Mesothelial cell of epicardium (in vitro differentiated cells): ENCODE measurements at regions not wholly inside any gene's neighbourhood (a gene's known extent, or its start where the extent isn't known, plus 50 kb on each side); places are given as distances from the start of the nearest gene placed in this dataset.

Source experiments
- DNase-seq, 2 experiments: peaks; one replicate each; pipeline ENCODE4 v3.0.0; 2021; ENCODE audit warnings: low spot score in 2 of 2; ENCODE audit not compliant: unreplicated experiment in 2 of 2
- H3K27ac Mint-ChIP-seq: 2 replicates; pipeline ENCODE4 v1.8.0; 2021; ENCODE audit warnings: mixed read lengths
- H3K27me3 Mint-ChIP-seq: 2 replicates; pipeline ENCODE4 v1.8.0; 2021; ENCODE audit warnings: low read depth, mixed read lengths
- H3K36me3 Mint-ChIP-seq: 2 replicates; pipeline ENCODE4 v1.8.0; 2021; ENCODE audit warnings: mixed read lengths
- H3K4me1 Mint-ChIP-seq: 2 replicates; pipeline ENCODE4 v1.8.0; 2021; ENCODE audit warnings: mixed read lengths
- H3K4me3 Mint-ChIP-seq: 2 replicates; pipeline ENCODE4 v1.8.0; 2021; ENCODE audit warnings: mild to moderate bottlenecking, moderate library complexity, mixed read lengths
- H3K9me3 Mint-ChIP-seq: 2 replicates; pipeline ENCODE4 v1.8.0; 2021; ENCODE audit warnings: mixed read lengths
- TF ChIP-seq, protein P1 (sequence below): fragments of 200-600 bp; sonication (generic); IDR thresholded peaks from one replicate; pipeline ENCODE4 v1.5.0; 2021; ENCODE audit warnings: antibody characterized with exemption; ENCODE audit not compliant: unreplicated experiment

DNA sequence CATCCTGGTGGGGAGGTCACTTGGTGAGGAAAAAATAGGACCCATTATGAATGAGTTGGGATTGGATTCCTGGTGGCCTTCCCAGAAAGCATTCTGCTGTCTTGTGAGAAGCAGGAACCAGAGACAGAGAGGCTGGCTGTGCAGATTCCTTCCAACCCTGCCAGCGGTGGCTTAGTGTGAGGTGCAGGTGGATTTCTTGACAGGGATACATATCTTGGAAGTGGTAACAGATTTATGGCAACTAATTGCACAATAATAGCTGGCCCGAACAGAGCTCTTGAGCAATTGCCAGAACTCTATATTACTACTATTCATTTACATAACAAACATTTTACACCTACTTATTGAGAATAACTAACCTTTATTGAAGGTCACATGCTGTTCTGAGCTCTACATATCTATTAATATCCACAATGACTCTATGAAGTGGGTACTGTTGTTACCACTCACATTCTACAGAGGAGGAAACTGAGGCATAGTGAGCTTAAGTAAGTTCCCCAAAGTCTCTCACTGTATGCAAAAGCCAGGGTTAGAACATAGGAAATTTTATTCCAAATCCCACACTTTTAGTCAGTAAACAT is 173.9 kb upstream of the SERP2 start:
- TF ChIP-seq, protein P1, sequence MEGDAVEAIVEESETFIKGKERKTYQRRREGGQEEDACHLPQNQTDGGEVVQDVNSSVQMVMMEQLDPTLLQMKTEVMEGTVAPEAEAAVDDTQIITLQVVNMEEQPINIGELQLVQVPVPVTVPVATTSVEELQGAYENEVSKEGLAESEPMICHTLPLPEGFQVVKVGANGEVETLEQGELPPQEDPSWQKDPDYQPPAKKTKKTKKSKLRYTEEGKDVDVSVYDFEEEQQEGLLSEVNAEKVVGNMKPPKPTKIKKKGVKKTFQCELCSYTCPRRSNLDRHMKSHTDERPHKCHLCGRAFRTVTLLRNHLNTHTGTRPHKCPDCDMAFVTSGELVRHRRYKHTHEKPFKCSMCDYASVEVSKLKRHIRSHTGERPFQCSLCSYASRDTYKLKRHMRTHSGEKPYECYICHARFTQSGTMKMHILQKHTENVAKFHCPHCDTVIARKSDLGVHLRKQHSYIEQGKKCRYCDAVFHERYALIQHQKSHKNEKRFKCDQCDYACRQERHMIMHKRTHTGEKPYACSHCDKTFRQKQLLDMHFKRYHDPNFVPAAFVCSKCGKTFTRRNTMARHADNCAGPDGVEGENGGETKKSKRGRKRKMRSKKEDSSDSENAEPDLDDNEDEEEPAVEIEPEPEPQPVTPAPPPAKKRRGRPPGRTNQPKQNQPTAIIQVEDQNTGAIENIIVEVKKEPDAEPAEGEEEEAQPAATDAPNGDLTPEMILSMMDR: no peak
- Mint-ChIP-seq H3K36me3 (no peaks in the 10 kb centered on the region), H3K27ac (no peak overlapping the region), H3K4me3 (no peak overlapping the region), H3K9me3 (peaks cover 4% of the 10 kb centered on the region), H3K27me3 (peaks cover 13% of the 10 kb centered on the region), H3K4me1 (peaks cover 8% of the 10 kb centered on the region)
- no peak for DNase-seq

DNA sequence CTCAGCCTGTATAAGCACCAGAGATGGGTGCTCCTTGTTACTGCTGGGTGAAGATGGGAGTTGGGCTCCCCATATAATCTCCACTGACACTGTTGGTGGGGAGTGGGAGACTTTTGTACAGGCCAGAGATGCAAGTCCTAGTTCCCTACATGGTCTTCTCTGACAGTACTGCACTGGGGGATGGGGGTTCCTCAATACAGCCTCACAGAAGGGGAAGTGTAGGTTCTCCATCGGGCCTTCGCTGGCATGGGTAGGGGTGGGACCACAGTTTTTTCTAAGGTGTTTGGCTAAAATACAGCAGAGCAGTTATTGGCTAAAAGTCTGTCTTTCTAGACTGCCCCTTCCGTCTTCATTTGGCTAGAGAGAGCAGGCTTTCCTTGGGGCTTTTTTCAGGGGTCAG is 167.2 kb upstream of the SERP2 start:
- Mint-ChIP-seq H3K27ac (no peak overlapping the region), H3K4me1 (no peaks in the 10 kb centered on the region), H3K36me3 (no peaks in the 10 kb centered on the region), H3K9me3 (peaks cover 21% of the 10 kb centered on the region), H3K4me3 (no peak overlapping the region), H3K27me3 (peaks cover 2% of the 10 kb centered on the region)
- no peak for DNase-seq
- TF ChIP-seq, protein P1: no peak

DNA sequence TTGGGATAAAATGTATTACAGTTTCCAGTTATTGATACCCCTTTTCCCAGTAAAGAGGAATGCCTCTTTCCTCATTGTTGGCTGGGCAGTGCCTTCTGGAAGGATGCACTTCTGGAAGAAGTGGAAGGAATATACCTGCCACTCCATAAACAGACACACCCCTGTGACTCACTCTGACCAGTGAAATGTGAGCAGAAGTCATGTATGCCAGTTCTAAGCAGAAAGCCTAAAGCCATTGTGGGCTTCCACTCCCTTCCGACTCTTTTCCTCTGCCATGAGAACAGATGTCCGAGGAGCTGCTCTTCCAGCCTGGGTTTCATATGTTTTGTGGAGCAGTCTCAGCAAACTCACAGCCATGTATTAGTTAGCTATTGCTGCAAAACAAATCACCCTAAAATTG is 166.1 kb upstream of the SERP2 start:
- Mint-ChIP-seq H3K9me3 (peaks cover 21% of the 10 kb centered on the region), H3K4me3 (no peak overlapping the region), H3K36me3 (no peaks in the 10 kb centered on the region), H3K27me3 (peaks cover 4% of the 10 kb centered on the region), H3K4me1 (no peaks in the 10 kb centered on the region), H3K27ac (no peak overlapping the region)
- TF ChIP-seq, protein P1: no peak
- no peak for DNase-seq

DNA sequence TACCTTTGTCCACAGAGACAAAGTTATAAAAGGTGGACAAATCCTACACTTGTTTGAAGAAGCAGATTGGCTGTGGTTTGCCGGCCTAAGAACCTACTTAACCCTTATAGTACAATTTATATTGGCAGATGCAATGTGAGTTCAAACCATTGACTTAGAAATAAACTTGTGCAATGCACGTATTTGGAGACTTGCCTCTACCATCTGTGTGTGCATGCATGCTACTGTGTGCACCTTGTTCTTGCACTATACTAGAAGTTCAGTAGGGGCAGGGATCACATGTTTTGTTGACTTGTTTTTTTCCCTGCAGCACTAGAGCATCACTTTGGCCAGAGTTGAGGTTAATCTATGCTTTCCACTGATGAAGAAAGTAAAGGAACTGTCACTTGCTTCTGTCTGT is 163.1 kb upstream of the SERP2 start:
- TF ChIP-seq, protein P1: no peak
- no peak overlapping the region for H3K4me3 Mint-ChIP-seq

DNA sequence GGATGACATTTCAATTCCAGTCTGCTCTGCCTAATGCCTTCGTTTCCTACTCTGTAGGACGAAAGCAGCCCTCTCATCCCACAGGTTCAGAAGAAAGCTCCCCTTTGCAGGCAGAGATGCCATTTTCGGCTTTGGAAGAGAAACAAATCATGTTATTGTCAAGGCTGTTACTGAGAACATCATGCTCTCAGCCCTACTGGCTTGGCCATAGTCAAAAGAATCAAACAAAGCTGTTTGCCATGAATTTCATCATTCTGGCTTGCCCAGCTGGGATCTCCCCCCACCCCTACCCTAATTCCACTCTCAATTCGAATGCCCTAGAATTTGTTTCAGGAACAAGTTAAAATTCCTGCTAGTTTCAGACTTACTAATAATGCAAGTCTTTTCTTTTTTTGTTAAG is 162.3 kb upstream of the SERP2 start:
- Mint-ChIP-seq H3K27me3 (peaks cover 13% of the 10 kb centered on the region), H3K27ac (no peak overlapping the region), H3K9me3 (peaks cover 10% of the 10 kb centered on the region), H3K36me3 (no peaks in the 10 kb centered on the region), H3K4me3 (no peak overlapping the region), H3K4me1 (peaks cover 6% of the 10 kb centered on the region)
- TF ChIP-seq, protein P1: no peak
- no peak for DNase-seq

More for the DNA sequence above, 163.1 kb upstream of the SERP2 start:
- H3K27ac Mint-ChIP-seq: no peak overlapping the region
- H3K36me3 Mint-ChIP-seq: no peaks in the 10 kb centered on the region
- peaks cover 9% of the 10 kb centered on the region for H3K27me3 Mint-ChIP-seq
- no peak for DNase-seq
- peaks cover 14% of the 10 kb centered on the region for H3K9me3 Mint-ChIP-seq
- peaks cover 6% of the 10 kb centered on the region for H3K4me1 Mint-ChIP-seq
